ENCODE measurements at regions not wholly inside any gene's neighbourhood (a gene's known extent, or its start where the extent isn't known, plus 50 kb on each side); places are given as distances from the start of the nearest gene placed in this dataset.

- H3K9me3 ChIP-seq (ENCODE audit: control extremely low read depth in 1 of 3, control insufficient read depth in 2 of 3, insufficient read depth in 1 of 3, low read length in 2 of 3) = no peaks in the 10 kb centered on the region
- Mint-ChIP-seq H3K27me3 (peaks cover 15% of the 10 kb centered on the region), H3K4me1 (no peaks in the 10 kb centered on the region), H3K4me3 (no peak overlapping the region), H3K27ac (no peak overlapping the region), H3K9me3 (ENCODE audit: insufficient read depth) (peaks cover 3% of the 10 kb centered on the region)
- H3K27me3 ChIP-seq (replicated peaks in 1 of 4; ENCODE audit: control extremely low read depth in 1 of 4, control insufficient read depth in 3 of 4, insufficient read depth in 4 of 4, low read length in 3 of 4) = peaks cover 0 to 6% (median 0%) of the 10 kb centered on the region in 4 experiments
- WGBS (ENCODE audit: insufficient coverage) = 92% methylated on average over 1 of the region's 3 CpGs
- no peaks in the 10 kb centered on the region for H3K36me3 ChIP-seq (replicated peaks in 1 of 2; ENCODE audit: control extremely low read depth in 1 of 2, control insufficient read depth in 1 of 2, extremely low read depth in 1 of 2, insufficient read depth in 2 of 2, low read length in 1 of 2)
- H3K4me1 ChIP-seq (ENCODE audit: control insufficient read depth in 2 of 2, insufficient read depth in 2 of 2, low read length in 2 of 2) = no peaks in the 10 kb centered on the region
- H3K4me3 ChIP-seq (ENCODE audit: control extremely low read depth in 1 of 5, extremely low read depth in 1 of 5, insufficient read depth in 1 of 5, low read depth in 2 of 5, low read length in 4 of 5) = no peak overlapping the region
- H3K4me2 ChIP-seq (replicated peaks; ENCODE audit: low read depth, low read length, poor library complexity, severe bottlenecking) = no peak overlapping the region
- no peaks in the 10 kb centered on the region for H3K79me2 ChIP-seq (ENCODE audit: control insufficient read depth, insufficient read depth, low read length)
- no peak overlapping the region for H3K9ac ChIP-seq (ENCODE audit: low read length)
- intact Hi-C loops (cut with micrococcal nuclease) = no loop called here
- no peak for ATAC-seq (ENCODE audit: low read depth)
- ChIA-PET POLR2A (no interaction called here), CTCF (no interaction called here)
- H2AFZ ChIP-seq (ENCODE audit: insufficient read depth, low read depth, low read length, poor library complexity, severe bottlenecking) = no peak overlapping the region
- H3K27ac ChIP-seq (ENCODE audit: low read length in 2 of 2) = no peak overlapping the region
- DNase-seq = no peak
- H4K20me1 ChIP-seq (ENCODE audit: control insufficient read depth, insufficient read depth, low read length, poor library complexity, severe bottlenecking) = no peaks in the 10 kb centered on the region
- TF ChIP-seq EZH2 (IDR thresholded peaks at IDR 0.05; ENCODE audit: borderline replicate concordance, insufficient read depth, low read depth, low read length, poor library complexity, severe bottlenecking) = no peak
- TF ChIP-seq, protein P1, sequence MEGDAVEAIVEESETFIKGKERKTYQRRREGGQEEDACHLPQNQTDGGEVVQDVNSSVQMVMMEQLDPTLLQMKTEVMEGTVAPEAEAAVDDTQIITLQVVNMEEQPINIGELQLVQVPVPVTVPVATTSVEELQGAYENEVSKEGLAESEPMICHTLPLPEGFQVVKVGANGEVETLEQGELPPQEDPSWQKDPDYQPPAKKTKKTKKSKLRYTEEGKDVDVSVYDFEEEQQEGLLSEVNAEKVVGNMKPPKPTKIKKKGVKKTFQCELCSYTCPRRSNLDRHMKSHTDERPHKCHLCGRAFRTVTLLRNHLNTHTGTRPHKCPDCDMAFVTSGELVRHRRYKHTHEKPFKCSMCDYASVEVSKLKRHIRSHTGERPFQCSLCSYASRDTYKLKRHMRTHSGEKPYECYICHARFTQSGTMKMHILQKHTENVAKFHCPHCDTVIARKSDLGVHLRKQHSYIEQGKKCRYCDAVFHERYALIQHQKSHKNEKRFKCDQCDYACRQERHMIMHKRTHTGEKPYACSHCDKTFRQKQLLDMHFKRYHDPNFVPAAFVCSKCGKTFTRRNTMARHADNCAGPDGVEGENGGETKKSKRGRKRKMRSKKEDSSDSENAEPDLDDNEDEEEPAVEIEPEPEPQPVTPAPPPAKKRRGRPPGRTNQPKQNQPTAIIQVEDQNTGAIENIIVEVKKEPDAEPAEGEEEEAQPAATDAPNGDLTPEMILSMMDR (IDR thresholded peaks at IDR 0.05) = no peak
These were observed 176.1 kb downstream of the MINAR1 start for GRCh38 chr15:79608066-79608864.

DNA sequence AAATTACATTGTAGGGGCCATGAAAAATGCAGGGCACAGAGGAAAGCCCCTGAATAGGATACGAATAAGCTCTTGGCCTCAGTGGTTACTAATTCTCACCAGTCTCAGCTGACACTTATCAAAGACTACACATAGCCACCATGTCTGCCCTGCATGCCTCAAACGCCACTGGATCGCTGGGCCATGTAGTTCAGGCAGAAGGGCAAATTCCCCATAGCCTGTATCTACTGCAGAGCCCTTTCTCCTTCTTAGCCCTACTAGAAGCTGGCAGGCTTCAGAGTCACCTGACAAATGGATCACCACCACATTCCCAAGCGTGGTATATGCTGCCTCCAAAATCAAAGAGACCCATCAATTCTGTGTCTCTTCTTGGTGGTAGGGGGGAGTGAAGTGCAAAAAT is 177.4 kb downstream of the MINAR1 start:
- Mint-ChIP-seq H3K27me3 (peaks cover 13% of the 10 kb centered on the region), H3K4me3 (no peak overlapping the region), H3K4me1 (no peaks in the 10 kb centered on the region), H3K27ac (no peak overlapping the region), H3K9me3 (ENCODE audit: insufficient read depth) (peaks cover 3% of the 10 kb centered on the region)
- H3K4me1 ChIP-seq (ENCODE audit: control insufficient read depth in 2 of 2, insufficient read depth in 2 of 2, low read length in 2 of 2) = no peaks in the 10 kb centered on the region
- H3K9ac ChIP-seq (ENCODE audit: low read length) = no peak overlapping the region
- CTCF ChIA-PET = no interaction called here
- POLR2A ChIA-PET = no interaction called here
- no peaks in the 10 kb centered on the region for H3K9me3 ChIP-seq (ENCODE audit: control extremely low read depth in 1 of 3, control insufficient read depth in 2 of 3, insufficient read depth in 1 of 3, low read length in 2 of 3)
- no peak overlapping the region for H3K4me3 ChIP-seq (ENCODE audit: control extremely low read depth in 1 of 5, extremely low read depth in 1 of 5, insufficient read depth in 1 of 5, low read depth in 2 of 5, low read length in 4 of 5)
- H3K27me3 ChIP-seq (replicated peaks in 1 of 4; ENCODE audit: control extremely low read depth in 1 of 4, control insufficient read depth in 3 of 4, insufficient read depth in 4 of 4, low read length in 3 of 4) = peaks cover 0 to 6% (median 0%) of the 10 kb centered on the region in 4 experiments
- H3K27ac ChIP-seq (ENCODE audit: low read length in 2 of 2) = no peak overlapping the region
- H3K36me3 ChIP-seq (replicated peaks in 1 of 2; ENCODE audit: control extremely low read depth in 1 of 2, control insufficient read depth in 1 of 2, extremely low read depth in 1 of 2, insufficient read depth in 2 of 2, low read length in 1 of 2) = no peaks in the 10 kb centered on the region
- TF ChIP-seq, protein P1 (IDR thresholded peaks at IDR 0.05) = no peak
- TF ChIP-seq EZH2 (IDR thresholded peaks at IDR 0.05; ENCODE audit: borderline replicate concordance, insufficient read depth, low read depth, low read length, poor library complexity, severe bottlenecking) = no peak
- H3K79me2 ChIP-seq (ENCODE audit: control insufficient read depth, insufficient read depth, low read length) = no peaks in the 10 kb centered on the region
- no peaks in the 10 kb centered on the region for H4K20me1 ChIP-seq (ENCODE audit: control insufficient read depth, insufficient read depth, low read length, poor library complexity, severe bottlenecking)
- 91% methylated on average over 3 of the region's 4 CpGs for WGBS (ENCODE audit: insufficient coverage)
- ATAC-seq (ENCODE audit: low read depth) = no peak
- intact Hi-C loops (cut with micrococcal nuclease) = no loop called here
- no peak overlapping the region for H2AFZ ChIP-seq (ENCODE audit: insufficient read depth, low read depth, low read length, poor library complexity, severe bottlenecking)
- no peak overlapping the region for H3K4me2 ChIP-seq (replicated peaks; ENCODE audit: low read depth, low read length, poor library complexity, severe bottlenecking)
- DNase-seq = no peak

All from B cell (primary cell).